CD4-positive, alpha-beta T cell treated with Interleukin-4 for 4 hours (primary cell): ENCODE measurements at regions not wholly inside any gene's neighbourhood (a gene's known extent, or its start where the extent isn't known, plus 50 kb on each side); places are given as distances from the start of the nearest gene placed in this dataset.

ENCODE experiments used
- DNase-seq: peaks from one replicate; pipeline ENCODE4 v3.0.0-alpha.2; 2020

- no peak for DNase-seq
These were observed 365.9 kb upstream of the ZMIZ1 start for GRCh38 chr10:78702876-78703275.

GRCh38 chr10:78703593-78703992 is 365.2 kb upstream of the ZMIZ1 start:
- DNase-seq, result no peak

- no peak for DNase-seq
These were observed 362.5 kb upstream of the ZMIZ1 start for GRCh38 chr10:78706256-78706655.

GRCh38 chr10:78706726-78707540 is 361.8 kb upstream of the ZMIZ1 start:
- DNase-seq, result no peak

- DNase-seq, result no peak
These were observed 361.0 kb upstream of the ZMIZ1 start for GRCh38 chr10:78707745-78708144.

GRCh38 chr10:78712147-78712546 is 356.6 kb upstream of the ZMIZ1 start:
- DNase-seq, result no peak

- no peak for DNase-seq
These were observed 355.1 kb upstream of the ZMIZ1 start for GRCh38 chr10:78713659-78714058.

- no peak for DNase-seq
These were observed 354.5 kb upstream of the ZMIZ1 start for GRCh38 chr10:78714225-78714624.

GRCh38 chr10:78715435-78715834 is 353.3 kb upstream of the ZMIZ1 start:
- DNase-seq, result no peak

- DNase-seq, result no peak
These were observed 352.6 kb upstream of the ZMIZ1 start for GRCh38 chr10:78716043-78716660.

GRCh38 chr10:78717200-78717599 is 351.6 kb upstream of the ZMIZ1 start:
- DNase-seq, result no peak

- DNase-seq, result no peak
These were observed 350.7 kb upstream of the ZMIZ1 start for GRCh38 chr10:78718032-78718572.

- no peak for DNase-seq
These were observed 349.5 kb upstream of the ZMIZ1 start for GRCh38 chr10:78719276-78719675.

- DNase-seq, result no peak
These were observed 348.7 kb upstream of the ZMIZ1 start for GRCh38 chr10:78720091-78720490.

- no peak for DNase-seq
These were observed 347.5 kb upstream of the ZMIZ1 start for GRCh38 chr10:78721231-78721630.

GRCh38 chr10:78724846-78725245 is 343.9 kb upstream of the ZMIZ1 start:
- DNase-seq, result no peak

GRCh38 chr10:78726171-78726570 is 342.6 kb upstream of the ZMIZ1 start:
- no peak for DNase-seq

- DNase-seq, result no peak
These were observed 341.5 kb upstream of the ZMIZ1 start for GRCh38 chr10:78727251-78727650.

GRCh38 chr10:78727728-78728127 is 341.0 kb upstream of the ZMIZ1 start:
- DNase-seq, result no peak

GRCh38 chr10:78728176-78728575 is 340.6 kb upstream of the ZMIZ1 start:
- no peak for DNase-seq

- DNase-seq, result no peak
These were observed 339.4 kb upstream of the ZMIZ1 start for GRCh38 chr10:78729366-78729765.

- no peak for DNase-seq
These were observed 339.0 kb upstream of the ZMIZ1 start for GRCh38 chr10:78729800-78730199.

GRCh38 chr10:78730754-78731153 is 338.0 kb upstream of the ZMIZ1 start:
- DNase-seq, result no peak

GRCh38 chr10:78731675-78732074 is 337.1 kb upstream of the ZMIZ1 start:
- DNase-seq, result no peak
